ENCODE measurements at regions not wholly inside any gene's neighbourhood (a gene's known extent, or its start where the extent isn't known, plus 50 kb on each side); places are given as distances from the start of the nearest gene placed in this dataset.

DNA sequence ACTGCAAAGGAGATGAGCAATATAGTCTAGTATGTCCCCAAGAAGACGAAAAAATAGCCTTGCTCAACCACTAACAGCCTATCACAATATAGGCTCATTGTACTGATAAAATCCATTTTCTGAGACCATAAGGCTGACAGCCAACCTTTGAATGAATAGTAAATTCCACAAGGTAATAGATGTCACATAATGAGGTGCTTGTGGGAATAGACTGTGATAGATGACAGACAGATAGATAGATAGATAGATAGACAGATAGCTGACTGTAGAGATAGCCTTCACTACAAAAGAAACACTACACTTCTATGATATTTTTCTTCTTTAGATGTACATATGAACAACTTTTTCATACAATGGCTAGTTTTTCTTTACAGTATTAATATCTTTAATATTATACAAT, 760.3 kb upstream of the NRSN1 start:
- TF ChIP-seq CTCF (IDR thresholded peaks at IDR 0.05; ENCODE audit: poor library complexity) (no peak), EZH2 (IDR thresholded peaks at IDR 0.05; ENCODE audit: borderline replicate concordance) (no peak), EZH2phosphoT487 (IDR thresholded peaks at IDR 0.05; ENCODE audit: low read depth, severe bottlenecking, unreplicated experiment) (no peak)
